Lower lobe of right lung (tissue), 2 donors: ENCODE measurements at regions not wholly inside any gene's neighbourhood (a gene's known extent, or its start where the extent isn't known, plus 50 kb on each side); places are given as distances from the start of the nearest gene placed in this dataset.

Experiments used
- ATAC-seq, 2 donors: fragments of 200-7000 bp; cut with Tn5 transposase; one replicate each; pipeline ENCODE4 v1.9.1; 2020 to 2022; ENCODE audit warnings: mild to moderate bottlenecking in 2 of 2, moderate library complexity in 2 of 2
- DNase-seq: peaks from one replicate; pipeline ENCODE4 v3.0.0-alpha.2; 2020
- H3K27ac ChIP-seq: fragments of 200-600 bp; one replicate; pipeline ENCODE4 v1.8.0; 2022
- H3K27me3 ChIP-seq: fragments of 200-600 bp; one replicate; pipeline ENCODE4 v1.8.0; 2022; ENCODE audit warnings: low read depth
- H3K36me3 ChIP-seq: fragments of 200-600 bp; one replicate; pipeline ENCODE4 v1.8.0; 2022; ENCODE audit warnings: mild to moderate bottlenecking
- H3K4me1 ChIP-seq: fragments of 200-600 bp; one replicate; pipeline ENCODE4 v1.8.0; 2022
- H3K4me3 ChIP-seq: fragments of 200-600 bp; one replicate; pipeline ENCODE4 v1.8.0; 2022; ENCODE audit warnings: mild to moderate bottlenecking
- H3K9me3 ChIP-seq: fragments of 200-600 bp; one replicate; pipeline ENCODE4 v1.8.0; 2022
- intact Hi-C: fragments of 100-400 bp; cut with DNase I; formaldehyde crosslinking; loops from one replicate; pipeline ENCODE4 v1.11.0; 2022
- TF ChIP-seq, protein P1 (sequence below): fragments of 200-600 bp; IDR thresholded peaks from one replicate; pipeline ENCODE4 v1.8.0; 2022; ENCODE audit warnings: antibody characterized with exemption, mild to moderate bottlenecking
- donor health status: DM: no; HTN: yes; CAD: no; lungs with severe emphysema.

DNA sequence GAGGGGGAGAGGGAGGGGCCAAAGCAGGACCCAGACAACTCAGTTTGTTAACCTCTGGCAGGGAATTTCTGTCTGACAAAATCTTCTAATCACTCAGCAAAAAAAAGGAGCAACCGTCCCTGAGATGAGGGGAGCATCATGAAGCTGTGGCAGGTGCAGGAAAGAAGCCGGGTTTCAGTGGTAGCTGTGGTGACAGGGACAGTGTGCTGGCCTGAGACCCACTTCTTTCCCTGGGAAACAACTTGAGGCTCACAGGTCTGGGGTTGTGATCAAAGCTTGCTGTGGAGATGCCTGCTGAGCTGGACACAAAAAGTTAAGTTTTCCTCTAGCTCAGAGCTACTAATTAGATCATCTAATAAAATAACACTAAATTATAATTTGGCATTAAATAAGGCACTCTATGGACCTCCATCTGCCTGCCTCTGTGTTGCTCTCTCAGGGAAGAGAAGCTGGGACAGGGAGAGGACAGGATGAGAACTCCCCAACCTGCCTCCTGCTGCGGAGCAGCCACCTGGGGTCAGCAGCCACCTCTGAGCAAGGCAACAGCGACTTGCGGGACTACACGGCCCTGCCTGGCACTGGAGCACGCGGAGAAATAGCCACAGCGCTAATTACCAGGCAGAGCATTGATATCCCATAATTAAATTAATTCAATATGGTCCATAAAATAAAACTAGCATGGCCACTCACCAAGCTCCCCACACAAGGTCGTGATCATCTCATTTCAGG, 104.6 kb upstream of the TEX51 start:
- intact Hi-C loops = no loop called here
- Histone ChIP-seq H3K27me3 (peaks cover 8% of the 10 kb centered on the region), H3K9me3 (no peaks in the 10 kb centered on the region), H3K27ac (no peak overlapping the region), H3K36me3 (no peaks in the 10 kb centered on the region), H3K4me3 (no peak overlapping the region), H3K4me1 (no peaks in the 10 kb centered on the region)
- TF ChIP-seq, protein P1, sequence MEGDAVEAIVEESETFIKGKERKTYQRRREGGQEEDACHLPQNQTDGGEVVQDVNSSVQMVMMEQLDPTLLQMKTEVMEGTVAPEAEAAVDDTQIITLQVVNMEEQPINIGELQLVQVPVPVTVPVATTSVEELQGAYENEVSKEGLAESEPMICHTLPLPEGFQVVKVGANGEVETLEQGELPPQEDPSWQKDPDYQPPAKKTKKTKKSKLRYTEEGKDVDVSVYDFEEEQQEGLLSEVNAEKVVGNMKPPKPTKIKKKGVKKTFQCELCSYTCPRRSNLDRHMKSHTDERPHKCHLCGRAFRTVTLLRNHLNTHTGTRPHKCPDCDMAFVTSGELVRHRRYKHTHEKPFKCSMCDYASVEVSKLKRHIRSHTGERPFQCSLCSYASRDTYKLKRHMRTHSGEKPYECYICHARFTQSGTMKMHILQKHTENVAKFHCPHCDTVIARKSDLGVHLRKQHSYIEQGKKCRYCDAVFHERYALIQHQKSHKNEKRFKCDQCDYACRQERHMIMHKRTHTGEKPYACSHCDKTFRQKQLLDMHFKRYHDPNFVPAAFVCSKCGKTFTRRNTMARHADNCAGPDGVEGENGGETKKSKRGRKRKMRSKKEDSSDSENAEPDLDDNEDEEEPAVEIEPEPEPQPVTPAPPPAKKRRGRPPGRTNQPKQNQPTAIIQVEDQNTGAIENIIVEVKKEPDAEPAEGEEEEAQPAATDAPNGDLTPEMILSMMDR = no peak
- no peak for ATAC-seq
- DNase-seq = no peak

DNA sequence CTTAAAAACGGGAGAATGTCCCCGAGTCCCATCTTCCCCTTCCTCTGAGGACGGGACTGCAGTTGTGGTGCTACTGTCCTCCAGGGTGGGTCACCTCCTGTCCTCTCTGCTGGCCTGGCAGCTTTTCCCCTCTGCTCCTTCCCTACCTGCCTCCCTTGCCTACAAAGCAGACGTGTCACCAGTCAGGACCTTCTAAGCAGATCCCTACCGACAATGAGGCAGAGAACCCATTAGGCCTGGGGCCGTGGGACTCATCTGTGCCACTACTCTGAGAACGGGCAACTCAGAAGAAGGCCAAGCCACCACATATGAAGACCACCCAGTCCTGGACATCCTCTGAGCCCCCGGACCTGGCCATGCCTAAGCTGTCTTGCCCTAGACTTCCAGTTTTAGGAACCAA, 103.0 kb upstream of the TEX51 start:
- Histone ChIP-seq H3K9me3 (no peaks in the 10 kb centered on the region), H3K27me3 (peaks cover 8% of the 10 kb centered on the region), H3K36me3 (no peaks in the 10 kb centered on the region), H3K4me1 (no peaks in the 10 kb centered on the region), H3K4me3 (no peak overlapping the region), H3K27ac (no peak overlapping the region)
- no peak for DNase-seq
- TF ChIP-seq, protein P1 = no peak
- ATAC-seq = no peak
- intact Hi-C loops = no loop called here

DNA sequence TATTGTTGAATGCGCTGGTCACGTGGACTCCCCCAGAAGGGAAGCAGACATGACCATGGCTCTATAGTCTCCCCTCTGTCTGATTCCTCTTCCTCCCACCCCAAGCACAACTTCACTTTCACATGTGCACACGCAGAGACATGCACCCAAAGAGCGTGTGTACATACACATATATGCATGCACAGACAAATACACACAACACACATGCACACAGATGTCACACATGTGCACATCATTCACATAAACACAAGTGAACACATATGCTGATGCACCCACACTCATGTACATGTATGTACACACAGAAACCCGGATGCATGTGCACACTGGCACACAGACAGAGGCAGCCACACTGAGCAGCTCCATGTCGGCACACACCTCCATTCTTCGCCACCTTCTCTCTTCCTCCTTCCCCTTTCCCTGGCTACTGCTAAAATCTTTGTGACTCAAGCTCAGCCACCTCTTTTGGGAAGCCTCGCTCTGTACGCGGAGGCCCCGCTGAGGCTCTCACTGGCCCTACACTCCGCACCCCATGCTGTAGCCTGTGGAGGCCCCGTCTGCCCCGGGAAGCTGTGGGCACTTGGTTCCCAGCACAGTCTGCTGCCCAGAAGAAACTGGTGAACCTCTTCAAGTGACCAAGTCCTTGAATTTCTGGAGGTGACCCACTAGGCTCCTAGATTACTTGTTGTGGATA, 101.6 kb upstream of the TEX51 start:
- H3K27ac ChIP-seq = no peak overlapping the region
- DNase-seq = no peak

DNA sequence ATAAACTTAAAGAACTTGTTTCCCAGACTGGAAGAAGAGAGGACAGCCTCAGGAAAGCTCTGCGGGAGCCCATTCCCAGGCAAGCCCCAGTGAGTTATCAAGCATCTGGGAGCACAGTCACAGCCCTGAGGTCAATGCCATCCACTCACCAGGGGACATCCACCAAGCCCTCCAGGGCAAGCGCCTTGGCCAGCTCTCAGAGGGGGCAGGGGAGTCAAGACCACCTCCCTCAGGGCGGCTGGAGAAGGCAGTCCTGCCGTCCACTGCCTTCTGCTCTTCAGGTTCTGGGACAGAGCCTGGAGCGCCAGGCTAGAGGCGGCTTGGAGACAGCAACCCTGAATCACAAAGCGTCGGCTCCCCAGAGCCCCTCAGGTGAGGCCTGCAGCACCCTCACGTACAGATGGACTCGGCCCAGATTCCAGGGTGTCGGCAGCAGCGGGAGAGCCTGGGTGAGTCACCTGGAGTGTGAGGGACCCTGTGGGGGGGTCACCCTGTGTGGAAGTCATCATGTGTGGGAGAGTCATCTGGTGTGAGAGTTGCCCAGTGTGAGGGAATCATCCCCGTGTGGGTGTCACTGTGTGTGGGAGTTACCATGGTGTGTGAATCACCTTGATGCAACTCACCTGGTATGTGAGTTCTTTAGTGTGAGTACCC, 100.9 kb upstream of the TEX51 start:
- Histone ChIP-seq H3K9me3 (no peaks in the 10 kb centered on the region), H3K27me3 (peaks cover 3% of the 10 kb centered on the region), H3K4me3 (no peak overlapping the region), H3K27ac (no peak overlapping the region), H3K4me1 (no peaks in the 10 kb centered on the region), H3K36me3 (no peaks in the 10 kb centered on the region)
- no peak for DNase-seq
- TF ChIP-seq, protein P1 = no peak
- ATAC-seq = no peak
- intact Hi-C loops = no loop called here

More for the DNA sequence above, 101.6 kb upstream of the TEX51 start:
- TF ChIP-seq, protein P1 = no peak
- Histone ChIP-seq H3K27me3 (peaks cover 3% of the 10 kb centered on the region), H3K4me1 (no peaks in the 10 kb centered on the region), H3K9me3 (no peaks in the 10 kb centered on the region), H3K36me3 (no peaks in the 10 kb centered on the region), H3K4me3 (no peak overlapping the region)
- ATAC-seq = peak in 1 of 2 donors; percentile 25
- intact Hi-C loops = no loop called here

DNA sequence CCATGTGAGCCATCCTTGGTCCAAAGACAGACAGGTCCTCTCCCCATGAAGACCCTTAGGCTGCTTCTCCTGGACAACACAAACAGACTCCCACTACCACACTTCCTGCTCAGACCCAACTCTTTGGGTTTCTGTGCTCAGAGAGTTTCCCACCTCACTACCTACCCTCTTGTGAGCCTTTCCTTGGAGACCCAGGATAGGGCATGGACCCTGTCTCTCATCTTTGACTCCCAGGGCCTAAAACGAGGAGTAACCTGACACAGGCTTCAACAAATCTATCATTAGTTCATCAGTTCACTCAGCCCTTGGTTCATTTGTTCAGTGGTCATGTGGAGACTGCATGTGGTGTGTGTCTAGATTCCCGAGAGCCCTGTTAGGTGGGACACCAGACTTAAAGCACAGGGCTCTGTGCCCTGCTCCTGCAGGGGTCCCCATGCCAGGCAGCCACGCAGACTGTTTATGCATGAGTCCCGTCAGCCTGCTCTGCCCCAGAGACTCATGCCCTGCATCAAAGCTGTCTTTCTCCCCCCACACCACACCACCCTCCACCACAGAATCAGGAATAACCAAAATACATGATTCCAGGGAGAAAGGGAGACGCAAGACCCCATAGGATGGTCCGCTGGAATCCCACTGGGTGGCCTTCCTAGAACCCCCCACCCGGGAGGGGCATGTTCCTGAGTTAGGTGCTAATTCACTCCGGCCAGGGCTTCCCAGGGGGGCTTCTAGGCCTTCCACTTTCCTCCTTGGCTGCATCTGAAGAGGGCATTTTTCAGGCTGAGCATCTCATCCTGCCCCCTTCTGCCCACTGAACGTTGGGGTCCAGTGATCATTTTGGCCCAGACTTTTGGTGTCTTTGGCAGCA, 100.2 kb upstream of the TEX51 start:
- H3K9me3 ChIP-seq = no peaks in the 10 kb centered on the region
- intact Hi-C loops = no loop called here
- no peak overlapping the region for H3K27ac ChIP-seq
- H3K27me3 ChIP-seq = peaks cover 3% of the 10 kb centered on the region
- no peaks in the 10 kb centered on the region for H3K36me3 ChIP-seq
- no peak overlapping the region for H3K4me3 ChIP-seq
- no peak for DNase-seq
- no peak for ATAC-seq
- H3K4me1 ChIP-seq = no peaks in the 10 kb centered on the region
- TF ChIP-seq, protein P1 = no peak
